Lung microvascular endothelial cell (primary cell): ENCODE measurements at regions not wholly inside any gene's neighbourhood (a gene's known extent, or its start where the extent isn't known, plus 50 kb on each side); places are given as distances from the start of the nearest gene placed in this dataset.
"Not testable (repeated sequence)": the region's sequence is repeated elsewhere in the genome, so short reads cannot be mapped to it uniquely, and the experiment has no call there.

Source experiments
- DNase-seq, 2 donors: peaks; one replicate each; pipeline versions ENCODE4 v3.0.0 to v3.0.0-alpha.2; 2010; ENCODE audit warnings: low read depth in 2 of 2

DNA sequence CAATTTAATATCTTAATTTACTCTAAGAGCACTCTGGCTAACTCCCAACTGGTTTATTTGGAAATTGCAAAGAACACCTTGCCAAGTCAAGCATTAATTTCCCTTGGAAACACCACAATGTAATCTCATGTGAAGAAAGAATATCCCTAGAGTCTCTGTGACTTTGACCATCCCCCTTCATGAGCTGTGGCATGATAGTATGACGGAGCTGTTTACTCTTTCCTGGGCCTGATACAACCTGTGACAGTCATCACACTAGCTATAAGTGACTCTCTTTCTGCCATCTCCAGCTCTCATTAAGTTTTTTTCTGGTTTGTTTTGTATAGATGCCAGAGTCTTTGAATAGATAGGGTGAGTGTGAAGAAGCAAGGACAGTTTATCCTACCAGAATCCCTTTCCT, 470.3 kb upstream of the JARID2 start:
- no peak for DNase-seq

DNA sequence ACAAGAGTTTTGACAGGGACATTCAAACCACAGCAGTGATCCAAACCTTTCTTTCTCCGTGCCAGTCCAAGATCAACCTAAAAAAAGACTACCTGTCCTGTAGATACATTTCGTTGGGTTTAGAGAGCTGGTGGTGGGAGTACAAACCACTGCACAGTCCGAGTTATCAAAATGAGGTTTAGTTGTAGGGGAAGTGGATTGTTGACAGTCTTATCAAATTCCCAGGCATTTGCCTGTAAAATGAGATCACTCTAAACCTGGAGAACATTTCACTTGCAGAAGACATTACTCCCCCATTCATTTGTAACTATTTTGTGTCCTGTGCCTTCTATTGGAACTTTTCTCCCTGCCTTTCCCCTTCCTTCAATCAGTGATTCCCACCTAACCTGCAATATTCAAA, 469.6 kb upstream of the JARID2 start:
- no peak for DNase-seq

DNA sequence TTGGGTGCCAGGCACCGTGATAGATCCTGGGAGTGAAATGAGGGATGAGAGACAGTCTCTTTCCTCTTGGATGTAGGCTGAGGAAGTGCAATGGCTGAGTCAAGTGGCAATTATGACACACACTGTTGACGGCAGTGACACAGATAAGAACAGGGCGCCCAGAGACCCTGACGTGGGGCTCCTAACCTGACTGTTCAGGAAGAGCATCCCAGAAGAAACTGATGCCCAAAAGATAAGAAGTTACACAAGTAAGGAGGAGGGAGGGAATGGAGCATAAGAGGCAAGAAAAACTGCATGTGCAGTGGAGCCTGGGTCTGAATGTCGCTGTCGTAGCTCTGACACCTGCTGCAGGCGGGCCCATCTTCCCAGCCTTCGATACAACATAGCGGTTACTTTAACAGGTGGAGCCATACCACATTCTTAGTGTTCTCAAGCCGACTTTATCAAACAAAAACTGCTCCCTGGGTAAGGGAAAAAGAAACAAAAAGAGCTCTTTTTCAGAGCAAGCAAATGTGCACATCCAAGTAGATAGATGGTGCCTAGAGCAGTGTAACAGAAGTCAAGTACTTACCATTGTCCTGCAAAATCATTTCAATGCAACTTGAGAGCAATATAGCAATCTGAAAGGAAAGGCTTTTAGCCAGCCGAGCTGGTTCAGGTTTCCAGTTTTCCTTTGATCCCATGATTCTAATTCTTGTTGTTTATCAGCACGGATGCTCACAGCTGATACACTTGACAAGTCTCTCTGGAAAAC, 463.9 kb upstream of the JARID2 start:
- DNase-seq = no peak

DNA sequence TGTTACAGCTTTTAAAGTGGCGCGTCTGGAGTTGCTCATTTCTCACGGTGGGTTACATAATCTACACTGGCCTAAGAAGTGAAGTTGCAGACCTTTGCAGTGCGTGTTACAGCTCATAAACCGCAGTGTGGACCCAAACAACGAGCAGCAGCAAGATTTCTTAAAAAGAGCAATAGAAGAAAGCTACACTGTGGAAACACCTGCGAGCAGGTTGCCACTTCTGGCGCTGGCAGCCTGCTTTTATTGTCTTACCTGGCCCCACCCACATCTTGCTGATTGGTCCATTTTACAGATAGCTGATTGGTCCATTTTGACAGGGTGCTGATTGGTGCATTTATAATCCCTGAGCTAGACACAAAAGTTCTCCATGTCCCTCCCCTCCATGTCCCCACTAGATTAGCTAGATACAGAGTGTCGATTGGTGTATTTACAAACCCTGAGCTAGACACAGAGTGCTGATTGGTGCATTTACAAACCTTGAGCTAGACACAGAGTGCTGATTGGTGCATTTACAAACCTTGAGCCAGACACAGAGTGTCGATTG, 462.9 kb upstream of the JARID2 start:
- DNase-seq = not testable (repeated sequence)

DNA sequence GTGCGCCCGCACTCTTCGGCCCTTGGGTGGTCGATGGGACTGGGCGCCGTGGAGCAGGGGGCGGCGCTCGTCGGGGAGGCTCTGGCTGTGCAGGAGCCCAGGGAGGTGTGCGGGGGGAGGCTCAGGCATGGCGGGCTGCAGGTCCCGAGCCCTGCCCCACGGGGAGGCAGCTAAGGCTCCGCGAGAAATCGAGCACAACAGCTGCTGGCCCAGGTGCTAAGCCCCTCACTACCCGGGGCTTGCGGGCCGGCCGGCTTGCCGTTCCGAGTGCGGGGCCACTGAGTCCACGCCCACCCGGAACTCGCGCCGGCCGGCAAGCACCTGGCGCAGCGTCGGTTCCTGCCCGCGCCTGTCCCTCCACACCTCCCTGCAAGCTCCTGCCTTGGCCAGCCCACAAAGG, 462.3 kb upstream of the JARID2 start:
- DNase-seq = no peak

DNA sequence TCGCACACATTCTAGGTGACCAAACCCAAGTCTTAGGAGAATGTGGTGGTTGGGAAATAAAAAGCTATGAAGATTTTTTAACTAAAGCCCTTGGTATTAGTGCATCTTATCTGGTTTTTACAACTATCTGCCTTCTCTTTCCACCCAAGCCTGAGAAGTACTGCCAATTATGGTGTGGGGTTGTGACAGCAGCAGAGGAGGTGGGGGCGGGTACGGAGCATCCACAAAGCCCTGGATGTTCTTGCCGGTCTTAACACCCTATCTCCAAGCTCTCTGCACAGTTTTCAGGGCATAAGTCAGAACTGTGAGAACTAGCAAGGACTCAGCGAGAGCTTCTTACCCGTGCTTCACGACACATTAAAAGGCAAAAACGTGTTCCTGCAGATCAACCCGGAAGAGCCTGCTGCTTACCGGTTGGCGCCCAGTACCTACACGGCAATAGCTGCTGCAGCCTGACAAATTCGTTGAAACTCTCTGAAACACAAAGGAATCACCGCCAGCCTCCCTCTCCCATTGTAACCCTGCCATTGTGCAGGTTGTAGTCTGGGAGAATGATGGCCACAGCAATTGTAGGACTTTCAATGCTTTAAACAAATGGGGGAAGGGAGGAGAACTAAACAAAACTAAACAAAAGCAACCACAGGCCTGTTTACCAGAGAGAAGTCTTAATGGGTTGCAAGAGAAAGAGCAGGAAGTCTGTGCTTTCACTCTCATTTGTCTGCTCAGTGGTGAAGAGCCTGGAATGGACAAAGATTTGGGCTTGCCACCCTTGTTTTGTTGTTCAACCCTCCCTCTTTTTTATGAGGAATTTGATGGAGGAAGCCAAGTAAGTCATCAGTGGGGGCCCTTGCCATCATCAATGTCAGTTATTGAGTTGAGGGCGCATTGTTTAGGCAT, 461.0 kb upstream of the JARID2 start:
- no peak for DNase-seq

DNA sequence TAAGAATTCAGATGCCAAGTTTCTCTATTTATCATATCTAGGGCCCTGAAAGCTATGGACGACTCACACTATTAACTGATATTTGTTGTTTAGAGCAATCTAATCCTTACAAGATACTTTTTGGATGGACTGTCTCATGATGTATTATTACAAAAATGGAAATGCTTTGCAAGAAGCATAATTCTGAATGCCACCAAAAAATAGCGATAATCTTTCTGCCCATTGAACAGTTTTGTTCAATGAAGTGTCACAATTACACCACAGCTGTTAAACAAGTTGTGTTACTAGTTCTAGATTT, 460.4 kb upstream of the JARID2 start:
- DNase-seq = no peak

DNA sequence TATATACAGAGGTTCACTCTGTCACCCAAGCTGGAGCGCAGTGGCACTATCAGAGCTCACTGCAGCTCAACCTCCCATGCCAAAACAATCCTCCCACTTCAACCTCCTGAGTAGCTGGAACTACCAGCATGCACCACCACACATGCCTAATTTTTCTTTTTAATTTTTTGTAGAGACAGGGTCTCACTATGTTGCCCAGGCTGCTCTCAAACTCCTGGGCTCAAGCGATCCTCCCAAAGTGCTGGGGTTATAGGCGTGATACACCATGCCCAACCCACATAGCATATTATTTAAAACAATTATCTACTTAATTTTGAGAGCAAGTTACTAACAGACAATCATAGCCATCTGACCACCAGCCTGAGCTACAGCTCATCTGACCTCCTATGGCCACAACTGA, 459.9 kb upstream of the JARID2 start:
- DNase-seq = no peak

DNA sequence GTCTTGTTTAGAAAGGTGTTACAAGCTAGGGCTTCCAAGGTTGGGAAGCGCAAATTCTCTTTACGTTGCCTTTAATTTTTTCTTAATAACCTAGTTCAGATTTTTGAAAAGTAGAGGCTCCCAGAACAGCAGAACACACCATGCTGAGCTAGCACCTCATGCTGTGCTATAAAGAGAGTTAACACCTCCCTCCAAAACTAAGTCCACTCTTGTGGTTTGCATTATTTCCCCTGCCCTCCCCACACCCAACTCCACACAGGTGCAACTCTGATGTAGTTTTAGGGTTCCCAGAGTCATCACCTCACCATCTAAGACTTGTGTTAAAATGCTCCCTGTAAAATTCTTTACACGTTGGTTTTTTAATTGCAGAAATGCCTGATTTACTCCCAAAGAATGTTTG, 459.4 kb upstream of the JARID2 start:
- no peak for DNase-seq

DNA sequence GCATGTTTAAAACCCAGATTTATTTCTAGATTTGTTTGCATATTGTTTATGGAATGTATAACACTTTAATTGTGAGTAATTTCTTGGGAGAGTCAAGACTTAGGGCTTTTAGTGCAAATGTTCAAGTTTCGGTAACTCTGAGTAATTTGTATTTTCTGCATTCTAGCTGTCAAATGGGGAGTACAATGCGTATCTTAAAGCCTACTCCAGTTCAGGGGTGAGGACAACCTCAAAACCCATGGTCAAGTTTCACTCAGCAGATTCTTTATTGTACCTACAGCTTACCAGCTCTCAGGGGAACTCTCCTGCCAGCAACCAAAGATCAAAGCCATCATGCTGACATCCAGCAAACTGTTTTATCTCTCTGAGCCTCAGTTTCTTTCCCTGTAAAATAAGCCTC, 458.6 kb upstream of the JARID2 start:
- DNase-seq = no peak

DNA sequence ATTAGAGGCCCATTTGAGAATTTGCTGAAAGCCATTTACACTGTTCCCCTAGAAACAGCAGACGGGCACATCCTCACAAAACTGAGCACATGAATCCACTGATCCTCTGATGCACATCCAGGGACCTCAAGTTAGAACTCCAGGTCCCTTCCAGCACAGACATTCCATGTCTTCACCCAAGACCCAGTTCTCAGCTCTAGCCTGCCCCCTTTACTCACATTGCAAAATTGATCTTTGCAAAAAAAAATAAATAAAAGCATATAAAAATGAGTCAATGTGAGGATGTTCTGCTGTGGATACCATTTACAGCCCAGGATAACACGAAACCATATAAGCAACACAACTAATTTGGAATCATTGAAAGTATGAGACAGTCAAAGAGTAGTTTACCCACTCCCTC, 458.2 kb upstream of the JARID2 start:
- DNase-seq = no peak

DNA sequence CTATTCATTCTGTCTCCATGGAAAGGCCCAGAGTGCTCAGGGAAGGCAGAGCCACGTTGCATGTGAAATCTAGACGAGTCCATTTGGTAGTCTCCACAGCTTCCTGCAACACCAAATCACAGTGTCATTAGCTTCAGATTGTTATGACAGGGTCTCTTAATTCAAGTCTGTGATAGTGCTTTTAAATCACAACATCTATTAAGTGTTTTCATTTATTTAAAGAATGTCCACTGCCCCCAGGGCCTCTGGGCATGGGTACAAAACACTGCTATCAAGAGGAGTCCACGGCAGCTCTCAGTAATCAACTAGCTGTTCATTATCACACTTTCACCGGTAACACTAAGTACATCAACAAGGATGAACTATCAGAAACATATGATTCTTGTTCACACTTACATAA, 455.9 kb upstream of the JARID2 start:
- DNase-seq = no peak

DNA sequence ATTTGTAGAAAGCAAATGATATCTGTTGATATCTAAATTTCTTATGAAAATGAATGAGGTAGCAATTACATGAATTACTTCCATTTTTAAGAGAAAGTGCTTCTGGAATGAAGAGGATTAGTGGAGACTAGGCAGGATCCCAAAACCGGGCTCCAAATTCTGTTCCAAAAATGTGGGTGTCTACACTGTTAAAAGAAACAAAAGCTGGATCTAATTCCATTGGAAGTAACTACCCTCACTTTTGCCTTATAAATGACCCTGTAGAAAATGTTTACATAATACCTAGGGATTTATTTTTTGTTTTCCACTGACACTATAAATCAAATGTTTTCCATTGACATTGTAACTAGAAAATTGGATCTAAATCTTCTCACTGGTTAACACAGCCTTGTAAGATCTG, 454.9 kb upstream of the JARID2 start:
- DNase-seq = no peak

DNA sequence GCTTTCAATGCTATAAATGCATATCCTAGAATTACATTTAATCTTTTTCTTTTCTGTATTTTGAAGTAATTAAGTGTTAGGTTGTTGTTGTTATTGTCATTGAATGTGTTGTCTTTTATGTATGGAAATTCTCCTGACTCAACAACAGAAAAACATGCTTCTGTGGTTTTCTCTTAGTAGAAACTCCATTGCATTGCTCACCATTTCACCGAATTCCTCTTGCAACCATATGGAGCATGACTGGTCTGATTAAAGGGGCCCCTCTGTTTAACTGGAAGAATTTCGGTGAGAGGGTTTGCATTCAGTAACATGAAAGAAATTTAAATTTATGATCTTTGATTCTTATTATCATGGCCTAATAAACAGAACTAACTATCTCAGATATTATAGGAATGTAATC, 454.3 kb upstream of the JARID2 start:
- DNase-seq = no peak

DNA sequence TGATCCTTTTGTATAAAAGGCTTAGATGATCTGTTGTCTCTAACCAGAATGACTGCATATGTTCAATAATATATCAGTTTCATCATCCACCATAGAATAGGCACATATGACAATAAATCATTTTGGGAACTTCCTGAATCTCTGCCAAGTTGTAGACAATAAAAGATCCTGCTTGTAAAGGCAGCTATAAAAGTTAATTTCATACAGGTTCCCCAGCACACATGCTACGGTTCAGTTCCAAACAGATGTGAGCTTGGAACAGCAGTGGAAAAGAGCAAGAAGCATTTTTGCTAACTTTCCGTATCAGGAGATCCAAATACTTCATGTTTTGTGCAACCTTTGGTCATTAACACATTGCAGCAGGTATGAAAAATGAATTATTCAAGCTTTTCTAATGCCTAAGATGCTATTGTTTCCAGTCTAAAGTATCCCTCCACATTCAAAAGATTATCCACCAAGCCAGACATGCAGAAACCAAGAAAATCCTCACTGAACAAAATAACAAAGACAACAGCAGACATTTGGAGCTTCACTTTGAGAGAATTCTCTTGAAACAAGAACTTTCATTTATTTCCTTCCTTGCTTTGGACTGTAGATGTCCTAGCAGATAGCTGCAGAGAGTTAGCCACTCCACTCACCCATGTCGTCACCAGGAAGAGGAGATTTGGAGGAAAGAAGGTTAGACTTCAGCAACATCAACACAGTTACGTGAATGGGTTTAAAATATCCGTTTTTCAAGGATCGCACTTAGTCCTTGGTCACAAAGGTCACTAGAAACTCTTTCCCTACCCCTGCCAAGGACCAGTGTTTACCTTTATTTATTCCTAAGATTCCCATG, 453.5 kb upstream of the JARID2 start:
- peak in 1 of 2 donors; percentile 30 for DNase-seq

DNA sequence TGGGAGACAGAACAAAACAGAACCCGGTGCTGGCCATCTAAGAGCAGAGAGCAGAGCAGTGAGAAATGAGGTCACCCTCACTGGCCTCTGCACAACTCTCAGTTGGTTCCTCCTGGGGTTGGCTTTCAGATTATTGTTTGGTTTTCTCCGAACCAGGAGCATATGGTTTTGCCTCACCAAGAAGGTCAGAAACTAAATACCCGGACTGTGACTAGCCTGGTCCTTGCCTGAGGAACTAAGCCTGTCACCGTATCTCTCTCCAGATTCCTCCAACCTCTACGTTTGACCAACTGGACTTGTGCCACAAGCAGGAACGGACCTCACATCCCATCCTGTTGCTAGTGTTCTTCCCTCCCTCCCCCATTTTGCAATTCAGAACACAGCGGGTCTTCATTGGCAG, 450.4 kb upstream of the JARID2 start:
- no peak for DNase-seq

DNA sequence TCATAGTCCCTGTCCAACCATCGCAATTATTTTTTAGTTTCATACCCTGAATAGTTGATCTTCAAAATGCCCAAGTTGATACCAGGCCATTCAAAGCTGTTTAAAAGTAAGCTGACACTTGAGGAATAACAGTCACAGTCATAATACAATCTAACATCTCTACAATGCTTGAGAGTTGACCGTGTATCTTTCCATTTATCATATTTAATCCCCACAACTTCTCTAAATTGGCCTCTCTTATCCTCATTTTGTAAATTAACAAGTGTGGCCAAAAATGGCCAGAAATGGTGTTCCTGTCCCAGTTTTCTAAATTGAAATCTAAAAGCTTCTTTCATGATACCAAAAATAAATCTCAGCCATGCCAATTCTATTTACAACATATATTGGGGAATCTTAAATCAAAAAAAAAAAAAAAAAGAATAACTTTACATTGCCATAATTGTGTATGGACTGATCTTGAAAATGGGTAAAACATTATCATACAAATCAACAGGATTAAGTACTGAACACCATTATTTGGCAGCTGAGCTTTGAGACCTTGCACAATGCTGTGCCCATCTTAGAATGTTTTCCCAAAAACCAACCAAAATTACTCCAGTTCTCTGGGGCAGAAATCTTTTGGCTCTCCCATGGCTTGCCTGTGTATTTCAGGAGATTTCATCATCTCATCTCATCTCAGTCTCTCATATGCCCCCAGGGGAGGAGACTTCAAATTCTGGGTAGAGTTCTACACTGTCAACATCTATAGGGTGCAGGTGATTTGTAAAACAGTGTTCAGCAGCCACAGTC, 448.7 kb upstream of the JARID2 start:
- no peak for DNase-seq

DNA sequence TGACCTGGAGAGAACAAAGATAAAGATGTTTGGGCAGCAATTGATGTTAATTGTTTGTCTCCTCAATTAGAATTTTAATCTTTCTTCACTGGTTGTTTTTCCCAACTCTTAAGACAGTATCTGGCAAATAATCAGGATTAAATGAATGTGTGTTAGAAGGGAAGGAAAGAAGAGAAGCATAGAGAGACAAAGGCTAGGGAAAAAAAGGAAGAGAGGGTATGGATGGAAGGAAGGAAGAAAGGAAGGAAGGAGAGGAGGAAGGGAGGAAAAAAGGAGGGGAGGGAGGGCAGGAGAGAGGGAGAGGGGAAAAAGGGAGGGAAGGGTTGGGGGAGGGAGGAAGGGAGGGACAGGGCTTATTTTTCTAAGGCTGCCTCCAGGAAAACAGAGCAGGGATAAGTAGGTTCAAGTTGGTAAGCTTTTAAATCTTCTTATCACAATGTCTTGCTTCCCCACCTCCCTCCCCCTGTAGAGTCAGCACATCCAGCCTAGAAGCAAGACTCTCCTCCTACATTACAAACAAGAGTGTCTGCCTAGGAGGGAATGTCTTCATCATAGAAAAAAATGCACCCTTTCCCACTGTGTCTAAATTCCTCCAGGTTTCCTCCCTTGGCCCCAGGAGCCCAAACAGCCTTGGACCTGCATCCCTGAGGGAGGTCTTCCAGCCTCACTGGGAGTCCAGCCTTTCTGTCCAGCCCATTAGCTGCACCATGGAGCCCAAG, 447.8 kb upstream of the JARID2 start:
- no peak for DNase-seq

DNA sequence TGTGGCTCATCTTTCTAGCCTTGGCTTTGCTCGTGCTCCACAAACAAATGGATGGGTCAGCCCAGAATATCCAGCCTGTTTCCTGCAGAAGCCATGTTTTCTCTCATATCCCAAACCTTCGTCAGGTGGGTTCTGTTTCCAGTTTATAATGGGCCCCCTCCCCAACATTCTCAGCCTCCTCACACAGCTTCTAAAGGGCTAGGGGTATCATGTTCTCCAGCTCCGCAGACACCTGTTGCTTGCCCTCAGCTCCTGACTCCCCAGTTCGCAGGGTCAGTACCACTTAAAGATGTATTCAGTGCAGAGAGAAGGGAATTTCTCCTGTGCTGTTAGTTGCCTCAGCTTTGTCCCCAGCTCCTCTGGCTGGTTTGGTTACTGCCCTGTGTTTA, 447.3 kb upstream of the JARID2 start:
- DNase-seq = no peak

DNA sequence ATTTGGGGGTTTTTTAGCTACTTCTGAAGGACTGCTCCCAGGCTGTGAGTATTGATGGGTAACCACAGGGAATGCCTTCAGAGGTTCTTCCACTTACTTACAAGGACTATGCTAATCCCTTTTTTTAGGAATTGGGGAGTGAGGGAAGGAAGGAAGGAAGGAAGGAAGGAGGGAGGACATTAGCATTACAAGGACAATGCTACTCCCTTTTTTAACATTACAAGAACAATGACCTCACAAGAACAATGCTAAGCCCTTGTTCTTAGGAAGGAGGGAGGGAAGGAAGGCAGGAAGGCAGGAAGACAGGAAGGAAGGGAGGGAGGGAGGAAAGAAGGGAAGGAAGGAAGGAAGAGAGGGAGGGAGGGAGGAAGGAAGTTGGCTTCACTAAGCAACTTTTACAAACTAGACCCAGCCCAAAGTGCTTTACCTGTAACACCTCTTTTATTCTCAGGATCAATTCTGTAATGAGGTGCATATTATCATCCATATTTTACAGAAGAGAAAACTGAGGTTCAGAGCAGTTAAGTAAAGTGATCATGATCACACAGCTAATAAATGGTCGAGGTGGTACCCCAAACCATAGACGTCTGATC, 446.8 kb upstream of the JARID2 start:
- DNase-seq = no peak
